ENCODE measurements at regions not wholly inside any gene's neighbourhood (a gene's known extent, or its start where the extent isn't known, plus 50 kb on each side); places are given as distances from the start of the nearest gene placed in this dataset.

- H4K20me1 ChIP-seq (ENCODE audit: insufficient read depth), result no peaks in the 10 kb centered on the region
- H3K27me3 ChIP-seq (replicated peaks; ENCODE audit: insufficient read depth), result no peaks in the 10 kb centered on the region
- WGBS, 2 experiments (ENCODE audit: low coverage in 1 of 2, low lambda C conversion rate in 2 of 2, missing lambda C conversion rate in 2 of 2), result 21 to 24% methylated on average over 5 of the region's 5 CpGs
- TF ChIP-seq EZH2phosphoT487 (IDR thresholded peaks at IDR 0.05; ENCODE audit: insufficient read depth, low read depth) (no peak), EZH2 (IDR thresholded peaks at IDR 0.05; ENCODE audit: insufficient read depth, poor library complexity, severe bottlenecking) (no peak)
- no peaks in the 10 kb centered on the region for H3K9me2 ChIP-seq (ENCODE audit: insufficient read depth)
- no peaks in the 10 kb centered on the region for H3K4me1 ChIP-seq (ENCODE audit: insufficient read depth)
- no peaks in the 10 kb centered on the region for H3K36me3 ChIP-seq (ENCODE audit: low read depth)
- H3F3A ChIP-seq (ENCODE audit: insufficient read depth), result no peaks in the 10 kb centered on the region
- DNase-seq, result no peak
- no peaks in the 10 kb centered on the region for H3K9me3 ChIP-seq (ENCODE audit: low read depth)
- no peak overlapping the region for H3K4me2 ChIP-seq (ENCODE audit: unreplicated experiment)
- no peak overlapping the region for H3K4me3 ChIP-seq
- H3K79me2 ChIP-seq (ENCODE audit: insufficient read depth), result no peaks in the 10 kb centered on the region
- H2AFZ ChIP-seq, result no peak overlapping the region
- in situ Hi-C loops (cut with MboI), result no loop called here
- no peak overlapping the region for H3K9ac ChIP-seq
- H3K27ac ChIP-seq, result no peak overlapping the region
Measured at GRCh38 chr10:8502573-8502972, 448.1 kb downstream of the GATA3 start.

DNA sequence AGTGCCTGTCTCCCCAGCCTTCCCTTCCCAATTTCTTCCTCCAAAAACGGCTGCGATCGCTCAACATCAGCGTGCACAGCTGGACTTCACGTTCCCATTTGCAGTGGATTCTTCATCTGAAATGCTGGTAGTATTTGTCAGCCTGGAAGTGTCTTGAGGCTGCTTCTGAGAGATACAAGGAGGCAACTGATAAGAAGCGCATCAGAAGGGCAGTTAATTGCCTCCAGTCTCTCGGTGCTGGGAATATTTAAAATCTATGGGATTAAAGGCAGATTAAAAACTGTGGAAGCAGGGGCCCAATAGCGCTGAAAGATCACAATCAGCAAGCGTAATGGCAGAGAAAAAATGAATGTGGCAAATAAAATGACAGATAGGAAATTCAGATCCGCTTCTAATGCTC is 450.0 kb downstream of the GATA3 start:
- no peak overlapping the region for H3K27ac ChIP-seq
- H3K27me3 ChIP-seq (replicated peaks; ENCODE audit: insufficient read depth), result no peaks in the 10 kb centered on the region
- no peaks in the 10 kb centered on the region for H3K9me3 ChIP-seq (ENCODE audit: low read depth)
- no peaks in the 10 kb centered on the region for H3K4me1 ChIP-seq (ENCODE audit: insufficient read depth)
- H3K79me2 ChIP-seq (ENCODE audit: insufficient read depth), result no peaks in the 10 kb centered on the region
- no peak overlapping the region for H3K4me2 ChIP-seq (ENCODE audit: unreplicated experiment)
- H3K9ac ChIP-seq, result no peak overlapping the region
- in situ Hi-C loops (cut with MboI), result no loop called here
- no peak for TF ChIP-seq EZH2phosphoT487 (IDR thresholded peaks at IDR 0.05; ENCODE audit: insufficient read depth, low read depth)
- no peak for TF ChIP-seq EZH2 (IDR thresholded peaks at IDR 0.05; ENCODE audit: insufficient read depth, poor library complexity, severe bottlenecking)
- H3F3A ChIP-seq (ENCODE audit: insufficient read depth), result no peaks in the 10 kb centered on the region
- WGBS, 2 experiments (ENCODE audit: low coverage in 1 of 2, low lambda C conversion rate in 2 of 2, missing lambda C conversion rate in 2 of 2), result 21 to 24% methylated on average over 10 of the region's 10 CpGs
- no peak for DNase-seq
- H4K20me1 ChIP-seq (ENCODE audit: insufficient read depth), result no peaks in the 10 kb centered on the region
- no peaks in the 10 kb centered on the region for H3K9me2 ChIP-seq (ENCODE audit: insufficient read depth)
- no peaks in the 10 kb centered on the region for H3K36me3 ChIP-seq (ENCODE audit: low read depth)
- H2AFZ ChIP-seq, result no peak overlapping the region
- no peak overlapping the region for H3K4me3 ChIP-seq

DNA sequence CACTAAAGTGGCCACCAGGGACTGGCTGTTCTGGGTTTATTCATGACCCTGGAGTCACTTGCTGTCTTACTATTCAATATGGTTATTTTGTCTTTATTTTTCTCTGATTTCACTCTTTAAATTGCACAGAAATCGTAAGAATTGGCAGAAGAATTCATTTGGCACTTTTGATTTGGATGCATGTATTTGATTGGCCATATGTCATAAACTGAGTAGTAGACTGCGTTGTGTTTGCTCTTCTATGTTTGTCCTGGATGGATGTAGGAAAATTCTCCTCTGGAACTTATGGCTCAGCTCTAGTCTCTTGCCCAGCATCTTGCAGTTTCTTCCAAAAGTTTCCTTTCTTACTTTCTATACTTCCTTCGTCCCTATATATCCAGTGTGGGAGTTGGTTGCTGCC is 452.7 kb downstream of the GATA3 start:
- H3K4me2 ChIP-seq (ENCODE audit: unreplicated experiment), result no peak overlapping the region

DNA sequence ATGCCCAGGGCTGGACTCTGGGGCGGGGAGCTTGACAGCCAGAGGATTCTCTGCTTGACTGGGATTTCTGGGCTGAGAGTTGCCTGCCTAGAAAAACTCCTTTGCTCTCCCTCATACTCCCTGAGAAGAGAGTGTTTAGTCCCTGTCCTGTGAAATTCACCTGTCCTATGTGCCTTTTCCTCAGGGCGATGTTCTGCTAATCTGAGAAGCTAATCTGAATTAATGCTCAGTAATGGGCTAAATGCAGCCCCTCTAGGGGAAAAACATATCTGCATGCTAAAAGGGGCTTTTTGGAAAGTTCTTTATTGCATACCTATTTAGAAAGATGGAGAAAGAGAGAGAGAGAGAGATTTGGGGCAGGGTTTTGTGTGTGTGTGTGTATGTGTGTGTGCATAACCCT is 454.4 kb downstream of the GATA3 start:
- Histone ChIP-seq H3F3A (ENCODE audit: insufficient read depth) (no peaks in the 10 kb centered on the region), H3K27ac (no peak overlapping the region), H3K4me1 (ENCODE audit: insufficient read depth) (no peaks in the 10 kb centered on the region), H3K9me2 (ENCODE audit: insufficient read depth) (no peaks in the 10 kb centered on the region), H3K4me3 (no peak overlapping the region), H3K36me3 (ENCODE audit: low read depth) (no peaks in the 10 kb centered on the region), H4K20me1 (ENCODE audit: insufficient read depth) (no peaks in the 10 kb centered on the region), H3K4me2 (ENCODE audit: unreplicated experiment) (no peak overlapping the region), H3K9ac (no peak overlapping the region), H2AFZ (no peak overlapping the region), H3K79me2 (ENCODE audit: insufficient read depth) (no peaks in the 10 kb centered on the region), H3K27me3 (replicated peaks; ENCODE audit: insufficient read depth) (no peaks in the 10 kb centered on the region), H3K9me3 (ENCODE audit: low read depth) (no peaks in the 10 kb centered on the region)
- WGBS, 2 experiments (ENCODE audit: low coverage in 1 of 2, low lambda C conversion rate in 2 of 2, missing lambda C conversion rate in 2 of 2), result 15 to 35% methylated on average over 2 of the region's 2 CpGs
- DNase-seq, result no peak
- no peak for TF ChIP-seq EZH2 (IDR thresholded peaks at IDR 0.05; ENCODE audit: insufficient read depth, poor library complexity, severe bottlenecking)
- TF ChIP-seq EZH2phosphoT487 (IDR thresholded peaks at IDR 0.05; ENCODE audit: insufficient read depth, low read depth), result no peak
- in situ Hi-C loops (cut with MboI), result no loop called here

More for the DNA sequence above, 452.7 kb downstream of the GATA3 start:
- Histone ChIP-seq H3F3A (ENCODE audit: insufficient read depth) (no peaks in the 10 kb centered on the region), H3K9me2 (ENCODE audit: insufficient read depth) (no peaks in the 10 kb centered on the region), H3K9ac (no peak overlapping the region), H4K20me1 (ENCODE audit: insufficient read depth) (no peaks in the 10 kb centered on the region), H3K9me3 (ENCODE audit: low read depth) (no peaks in the 10 kb centered on the region), H3K36me3 (ENCODE audit: low read depth) (no peaks in the 10 kb centered on the region), H3K4me3 (no peak overlapping the region), H3K27ac (no peak overlapping the region), H2AFZ (no peak overlapping the region), H3K4me1 (ENCODE audit: insufficient read depth) (no peaks in the 10 kb centered on the region), H3K27me3 (replicated peaks; ENCODE audit: insufficient read depth) (no peaks in the 10 kb centered on the region), H3K79me2 (ENCODE audit: insufficient read depth) (no peaks in the 10 kb centered on the region)
- no peak for DNase-seq
- 19 to 20% methylated on average over 3 of the region's 3 CpGs for WGBS, 2 experiments (ENCODE audit: low coverage in 1 of 2, low lambda C conversion rate in 2 of 2, missing lambda C conversion rate in 2 of 2)
- in situ Hi-C loops (cut with MboI), result no loop called here
- TF ChIP-seq EZH2 (IDR thresholded peaks at IDR 0.05; ENCODE audit: insufficient read depth, poor library complexity, severe bottlenecking) (no peak), EZH2phosphoT487 (IDR thresholded peaks at IDR 0.05; ENCODE audit: insufficient read depth, low read depth) (no peak)

- TF ChIP-seq EZH2 (IDR thresholded peaks at IDR 0.05; ENCODE audit: insufficient read depth, poor library complexity, severe bottlenecking) (no peak), EZH2phosphoT487 (IDR thresholded peaks at IDR 0.05; ENCODE audit: insufficient read depth, low read depth) (no peak)
Measured at GRCh38 chr10:8510471-8510870, 456.0 kb downstream of the GATA3 start.

More at GRCh38 chr10:8510471-8510870, 456.0 kb downstream of the GATA3 start:
- H3F3A ChIP-seq (ENCODE audit: insufficient read depth), result no peaks in the 10 kb centered on the region
- WGBS, 2 experiments (ENCODE audit: low coverage in 1 of 2, low lambda C conversion rate in 2 of 2, missing lambda C conversion rate in 2 of 2), result 0 to 3% methylated on average over 1 of the region's 1 CpG
- H3K9me2 ChIP-seq (ENCODE audit: insufficient read depth), result no peaks in the 10 kb centered on the region
- in situ Hi-C loops (cut with MboI), result no loop called here
- DNase-seq, result no peak
- no peaks in the 10 kb centered on the region for H3K36me3 ChIP-seq (ENCODE audit: low read depth)
- no peak overlapping the region for H3K27ac ChIP-seq
- H3K79me2 ChIP-seq (ENCODE audit: insufficient read depth), result no peaks in the 10 kb centered on the region
- H3K9me3 ChIP-seq (ENCODE audit: low read depth), result no peaks in the 10 kb centered on the region
- H3K9ac ChIP-seq, result no peak overlapping the region
- H3K27me3 ChIP-seq (replicated peaks; ENCODE audit: insufficient read depth), result no peaks in the 10 kb centered on the region
- H4K20me1 ChIP-seq (ENCODE audit: insufficient read depth), result no peaks in the 10 kb centered on the region
- H3K4me2 ChIP-seq (ENCODE audit: unreplicated experiment), result no peak overlapping the region
- no peak overlapping the region for H3K4me3 ChIP-seq
- no peak overlapping the region for H2AFZ ChIP-seq
- H3K4me1 ChIP-seq (ENCODE audit: insufficient read depth), result no peaks in the 10 kb centered on the region
